ENCODE measurements at regions not wholly inside any gene's neighbourhood (a gene's known extent, or its start where the extent isn't known, plus 50 kb on each side); places are given as distances from the start of the nearest gene placed in this dataset.

GRCh38 chr7:46209611-46210388 is 288.7 kb upstream of the IGFBP3 start:
- no peak for TF ChIP-seq POLR2AphosphoS5 (IDR thresholded peaks at IDR 0.05; ENCODE audit: borderline replicate concordance, low read depth, low read length)
- no peak for TF ChIP-seq EZH2 (IDR thresholded peaks at IDR 0.05)
- TF ChIP-seq FOXP2 (optimal IDR thresholded peaks at IDR 0.05; ENCODE audit: control extremely low read depth, extremely low read length, insufficient read depth) = no peak

Data from SK-N-MC (cell line).